MCF 10A (cell line): ENCODE measurements at regions not wholly inside any gene's neighbourhood (a gene's known extent, or its start where the extent isn't known, plus 50 kb on each side); places are given as distances from the start of the nearest gene placed in this dataset.

ENCODE experiments used
- BruUV-seq: library from RNA; stranded (reverse); fragments of 400-500 nt; replicated peaks from 2 replicates; lab custom pipeline; 2021; lab: Mats Ljungman, UMichigan
- CTCF ChIA-PET: fragments of 300-600 bp; sonication (Branson Sonifier 250); formaldehyde crosslinking; extraction: SDS; loops from one replicate; lab custom pipeline; 2021; ENCODE audit warnings: antibody characterized with exemption, inconsistent platforms; lab: Yijun Ruan, JAX
- POLR2A ChIA-PET: fragments of 300-600, 350-650 bp; sonication (Branson Sonifier 250); formaldehyde crosslinking; extraction: SDS; loops from one replicate; lab custom pipeline; 2020; ENCODE audit warnings: antibody characterized with exemption, inconsistent platforms; lab: Yijun Ruan, JAX
- DNase-seq: peaks from one replicate; pipeline ENCODE4 v3.0.0-alpha.2; 2018; ENCODE audit not compliant: unreplicated experiment
- H3K27ac Mint-ChIP-seq: one replicate; pipeline ENCODE4 v1.8.0; 2022; ENCODE audit warnings: mild to moderate bottlenecking, low read depth, mixed read lengths; ENCODE audit not compliant: unreplicated experiment
- H3K27me3 Mint-ChIP-seq: one replicate; pipeline ENCODE4 v1.8.0; 2022; ENCODE audit warnings: mixed read lengths; ENCODE audit not compliant: insufficient read depth, unreplicated experiment
- H3K36me3 Mint-ChIP-seq: one replicate; pipeline ENCODE4 v1.8.0; 2022; ENCODE audit warnings: mild to moderate bottlenecking, moderate library complexity, mixed read lengths; ENCODE audit not compliant: insufficient read depth, unreplicated experiment
- H3K4me1 Mint-ChIP-seq: one replicate; pipeline ENCODE4 v1.8.0; 2022; ENCODE audit warnings: mixed read lengths; ENCODE audit not compliant: insufficient read depth, unreplicated experiment
- H3K4me3 Mint-ChIP-seq: one replicate; pipeline ENCODE4 v1.8.0; 2022; ENCODE audit warnings: mild to moderate bottlenecking, moderate library complexity, mixed read lengths; ENCODE audit not compliant: unreplicated experiment
- H3K9me3 Mint-ChIP-seq: one replicate; pipeline ENCODE4 v1.8.0; 2022; ENCODE audit warnings: mixed read lengths; ENCODE audit not compliant: unreplicated experiment
- CTCF ChIP-seq: fragments of 200-600 bp; IDR thresholded peaks from one replicate; pipeline ENCODE4 v1.8.0; 2022; ENCODE audit warnings: antibody characterized with exemption, mild to moderate bottlenecking; ENCODE audit not compliant: unreplicated experiment
- intact Hi-C: fragments of 100-400 bp; cut with micrococcal nuclease; formaldehyde crosslinking; loops from 2 replicates; pipeline ENCODE4 v1.14.1; 2022

DNA sequence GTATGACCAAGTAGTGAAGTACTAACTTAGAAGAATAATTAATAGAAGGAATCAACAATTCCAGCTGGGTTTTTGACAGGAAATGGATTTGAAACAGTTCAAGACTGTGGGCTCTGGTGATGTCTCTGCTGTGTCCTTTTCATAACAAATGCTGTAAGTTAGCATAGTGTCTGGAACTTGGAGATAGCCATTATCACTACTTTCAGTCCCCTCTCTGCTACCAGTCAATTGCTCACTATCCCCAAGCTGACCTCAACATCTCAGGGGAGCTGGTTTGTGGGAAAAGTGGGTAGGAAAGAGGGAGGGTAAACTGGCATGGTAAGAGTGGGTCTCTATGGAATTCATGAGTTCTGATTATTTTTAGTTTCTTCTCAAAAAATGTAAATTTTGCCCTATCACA, 231.4 kb upstream of the MID1 start:
- no peak for TF ChIP-seq CTCF
- DNase-seq, result no peak
- no peak overlapping the region for H3K4me3 Mint-ChIP-seq
- H3K9me3 Mint-ChIP-seq, result no peaks in the 10 kb centered on the region
- H3K27me3 Mint-ChIP-seq, result no peaks in the 10 kb centered on the region
- H3K36me3 Mint-ChIP-seq, result no peaks in the 10 kb centered on the region
- ChIA-PET CTCF (no interaction called here), POLR2A (no interaction called here)
- intact Hi-C loops, result no loop called here
- no peak overlapping the region for H3K27ac Mint-ChIP-seq
- H3K4me1 Mint-ChIP-seq, result no peaks in the 10 kb centered on the region
- BruUV-seq, result no TSS peak

DNA sequence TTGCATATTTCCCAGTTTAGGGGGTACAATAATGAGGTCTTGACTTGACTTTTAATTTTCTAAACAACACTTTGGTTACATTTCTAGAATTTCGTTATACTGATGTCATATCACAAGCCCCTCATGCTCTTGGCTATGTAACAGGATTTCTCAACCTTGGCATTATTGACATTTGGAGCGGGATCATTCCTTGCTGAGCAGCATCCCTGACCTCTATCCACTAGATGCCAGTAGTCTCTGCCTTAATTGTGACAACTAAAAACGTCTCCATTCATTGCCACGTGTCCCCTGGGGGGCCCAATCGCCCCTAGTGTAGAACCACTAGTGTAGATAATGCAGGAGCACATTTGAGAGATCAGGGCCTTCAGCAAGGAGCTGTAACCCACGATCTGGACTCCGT, 234.2 kb upstream of the MID1 start:
- intact Hi-C loops, result no loop called here

GRCh38 chrX:10855845-10856244, 235.5 kb upstream of the MID1 start:
- intact Hi-C loops, result no loop called here
- H3K36me3 Mint-ChIP-seq, result no peaks in the 10 kb centered on the region
- ChIA-PET CTCF (interaction anchor here (0.6 kb wide), 1 partner anchor 919 kb away, joined by 4 read pairs; no protein-coding TSS in a partner anchor), POLR2A (no interaction called here)
- no peak for DNase-seq
- H3K4me3 Mint-ChIP-seq, result no peak overlapping the region
- no TSS peak for BruUV-seq
- H3K4me1 Mint-ChIP-seq, result no peaks in the 10 kb centered on the region
- no peak overlapping the region for H3K27ac Mint-ChIP-seq
- H3K27me3 Mint-ChIP-seq, result no peaks in the 10 kb centered on the region
- peaks cover 2% of the 10 kb centered on the region for H3K9me3 Mint-ChIP-seq
- no peak for TF ChIP-seq CTCF

More for the DNA sequence above, 234.2 kb upstream of the MID1 start:
- no peak overlapping the region for H3K27ac Mint-ChIP-seq
- no peak for TF ChIP-seq CTCF
- no peaks in the 10 kb centered on the region for H3K4me1 Mint-ChIP-seq
- no peaks in the 10 kb centered on the region for H3K9me3 Mint-ChIP-seq
- no peaks in the 10 kb centered on the region for H3K36me3 Mint-ChIP-seq
- POLR2A ChIA-PET, result no interaction called here
- no peak overlapping the region for H3K4me3 Mint-ChIP-seq
- no peaks in the 10 kb centered on the region for H3K27me3 Mint-ChIP-seq
- DNase-seq, result no peak
- no TSS peak for BruUV-seq
- CTCF ChIA-PET, result interaction anchor here (0.6 kb wide), 1 partner anchor 17 kb away, joined by 3 read pairs; no protein-coding TSS in a partner anchor

GRCh38 chrX:10856797-10857196, 236.4 kb upstream of the MID1 start:
- CTCF ChIA-PET, result no interaction called here
- no TSS peak for BruUV-seq
- intact Hi-C loops, result no loop called here
- Mint-ChIP-seq H3K27me3 (no peaks in the 10 kb centered on the region), H3K9me3 (peaks cover 6% of the 10 kb centered on the region), H3K27ac (no peak overlapping the region), H3K36me3 (no peaks in the 10 kb centered on the region), H3K4me3 (no peak overlapping the region), H3K4me1 (no peaks in the 10 kb centered on the region)
- DNase-seq, result no peak
- no peak for TF ChIP-seq CTCF
- POLR2A ChIA-PET, result no interaction called here
